RWPE1 (cell line): ENCODE measurements at regions not wholly inside any gene's neighbourhood (a gene's known extent, or its start where the extent isn't known, plus 50 kb on each side); places are given as distances from the start of the nearest gene placed in this dataset.
"Not testable (repeated sequence)": the region's sequence is repeated elsewhere in the genome, so short reads cannot be mapped to it uniquely, and the experiment has no call there.

Source experiments
- CTCF ChIA-PET: fragments of 350-600 bp; sonication (Branson Sonifier 250); formaldehyde crosslinking; extraction: SDS; loops from one replicate; lab custom pipeline; 2021; lab: Yijun Ruan, JAX
- POLR2A ChIA-PET: fragments of 400-600 bp; formaldehyde crosslinking; extraction: SDS; loops from one replicate; lab custom pipeline; 2020; ENCODE audit warnings: antibody characterized with exemption; ENCODE audit not compliant: low non-redundant PET; lab: Yijun Ruan, JAX
- DNase-seq: peaks from one replicate; pipeline ENCODE4 v3.0.0; 2012; ENCODE audit warnings: low spot score
- H3K27ac ChIP-seq: fragments of 450-650 bp; 2 replicates; pipeline ENCODE4 v1.5.1; 2017
- TF ChIP-seq, protein P1 (sequence below): fragments of 450-650 bp; conservative IDR thresholded peaks from 2 replicates; pipeline ENCODE4 v1.5.1; 2017; ENCODE audit warnings: low read depth, mild to moderate bottlenecking

GRCh38 chr7:153657182-153657800 lies 394.9 kb upstream of the DPP6 start:
- DNase-seq: no peak
- H3K27ac ChIP-seq: no peak overlapping the region
- TF ChIP-seq, protein P1, sequence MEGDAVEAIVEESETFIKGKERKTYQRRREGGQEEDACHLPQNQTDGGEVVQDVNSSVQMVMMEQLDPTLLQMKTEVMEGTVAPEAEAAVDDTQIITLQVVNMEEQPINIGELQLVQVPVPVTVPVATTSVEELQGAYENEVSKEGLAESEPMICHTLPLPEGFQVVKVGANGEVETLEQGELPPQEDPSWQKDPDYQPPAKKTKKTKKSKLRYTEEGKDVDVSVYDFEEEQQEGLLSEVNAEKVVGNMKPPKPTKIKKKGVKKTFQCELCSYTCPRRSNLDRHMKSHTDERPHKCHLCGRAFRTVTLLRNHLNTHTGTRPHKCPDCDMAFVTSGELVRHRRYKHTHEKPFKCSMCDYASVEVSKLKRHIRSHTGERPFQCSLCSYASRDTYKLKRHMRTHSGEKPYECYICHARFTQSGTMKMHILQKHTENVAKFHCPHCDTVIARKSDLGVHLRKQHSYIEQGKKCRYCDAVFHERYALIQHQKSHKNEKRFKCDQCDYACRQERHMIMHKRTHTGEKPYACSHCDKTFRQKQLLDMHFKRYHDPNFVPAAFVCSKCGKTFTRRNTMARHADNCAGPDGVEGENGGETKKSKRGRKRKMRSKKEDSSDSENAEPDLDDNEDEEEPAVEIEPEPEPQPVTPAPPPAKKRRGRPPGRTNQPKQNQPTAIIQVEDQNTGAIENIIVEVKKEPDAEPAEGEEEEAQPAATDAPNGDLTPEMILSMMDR: no peak
- ChIA-PET POLR2A (no interaction called here), CTCF (interaction anchor here (0.6 kb wide), 1 partner anchor 274 kb away, joined by 3 read pairs; no protein-coding TSS in a partner anchor)

DNA sequence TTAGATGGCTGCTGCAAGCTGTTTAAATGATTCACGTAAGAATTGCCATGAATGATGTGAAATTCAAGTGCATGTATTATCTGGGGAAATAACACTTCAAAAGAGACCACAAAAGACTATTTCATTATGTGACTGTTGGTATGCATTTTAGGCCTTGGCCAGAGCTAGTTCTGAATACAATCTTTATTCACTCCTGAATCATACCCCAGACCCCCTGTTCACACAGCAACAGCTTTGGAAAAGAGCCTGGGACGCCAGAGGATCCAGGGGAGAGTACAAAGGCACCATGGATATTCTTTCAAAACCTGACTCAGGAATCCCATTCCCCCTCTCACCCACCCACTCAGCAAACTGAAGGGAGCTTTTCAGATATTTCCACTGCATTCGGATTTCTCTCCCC lies 377.1 kb upstream of the DPP6 start:
- CTCF ChIA-PET: no interaction called here
- H3K27ac ChIP-seq: no peak overlapping the region
- TF ChIP-seq, protein P1: no peak
- POLR2A ChIA-PET: no interaction called here
- DNase-seq: no peak

DNA sequence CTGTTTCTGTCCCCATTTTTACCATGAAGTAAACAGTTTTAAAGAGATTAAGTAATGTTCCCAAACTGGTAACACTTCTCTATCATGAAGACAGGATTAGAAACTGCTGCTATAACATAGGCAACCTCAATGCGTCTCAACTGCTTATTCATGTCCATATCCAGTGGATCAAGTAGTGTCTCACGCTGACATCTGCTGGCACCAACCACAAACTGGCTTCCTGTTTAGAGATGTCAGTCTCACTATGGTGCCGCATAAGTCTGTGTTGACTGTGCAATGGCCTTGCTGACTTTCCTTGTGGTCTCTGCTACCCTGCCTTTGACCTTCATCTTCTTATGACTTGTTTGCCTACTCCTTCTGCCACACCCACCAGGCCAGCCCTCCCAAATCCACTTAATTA lies 369.6 kb upstream of the DPP6 start:
- ChIA-PET CTCF (no interaction called here), POLR2A (no interaction called here)
- DNase-seq: no peak
- H3K27ac ChIP-seq: no peak overlapping the region
- TF ChIP-seq, protein P1: no peak

- no peak overlapping the region for H3K27ac ChIP-seq
- no peak for DNase-seq
- POLR2A ChIA-PET: no interaction called here
- CTCF ChIA-PET: no interaction called here
- TF ChIP-seq, protein P1: no peak
Measured at GRCh38 chr7:153696242-153696641, 356.0 kb upstream of the DPP6 start.

DNA sequence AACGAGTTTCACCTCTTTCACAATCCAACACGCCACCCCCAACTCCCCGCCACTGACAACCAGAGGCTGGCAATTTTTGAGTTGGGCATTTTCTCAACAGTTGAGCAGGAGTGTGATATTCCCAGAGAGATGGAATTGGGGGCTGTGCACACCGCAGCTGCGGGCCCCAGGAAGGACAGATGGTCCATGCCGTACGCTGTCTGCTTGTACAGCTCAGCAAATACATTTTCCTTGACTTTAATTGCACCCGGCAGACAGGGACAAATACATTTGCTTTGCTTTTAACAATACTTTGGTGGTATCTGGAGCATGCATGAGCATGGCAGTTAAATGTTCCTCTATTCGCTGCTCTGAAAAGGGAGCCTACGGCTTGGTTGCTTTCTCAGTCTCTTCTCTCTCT lies 354.2 kb upstream of the DPP6 start:
- TF ChIP-seq, protein P1: no peak
- H3K27ac ChIP-seq: no peak overlapping the region
- CTCF ChIA-PET: no interaction called here
- DNase-seq: no peak
- POLR2A ChIA-PET: no interaction called here

GRCh38 chr7:153701678-153702077 lies 350.5 kb upstream of the DPP6 start:
- ChIA-PET POLR2A (no interaction called here), CTCF (no interaction called here)
- no peak overlapping the region for H3K27ac ChIP-seq
- TF ChIP-seq, protein P1: no peak
- no peak for DNase-seq

DNA sequence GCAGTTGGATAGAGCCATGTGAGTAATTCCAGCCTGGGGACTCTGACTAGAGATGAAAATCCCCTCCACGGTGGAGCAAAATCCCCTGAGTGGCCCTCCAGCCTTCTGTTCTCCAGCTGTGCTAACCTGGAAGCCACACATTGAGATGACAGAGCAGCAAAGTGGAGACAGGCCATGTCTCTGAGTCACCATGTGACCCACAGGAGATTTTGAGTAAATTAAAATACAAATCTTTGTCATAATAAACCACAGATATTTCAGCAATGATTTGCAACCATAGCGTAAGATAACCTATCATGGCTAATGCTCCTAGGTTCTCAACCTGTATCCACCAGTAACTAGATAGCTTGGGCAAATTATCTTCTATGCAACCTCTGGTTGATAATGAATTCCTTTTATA lies 328.3 kb upstream of the DPP6 start:
- CTCF ChIA-PET, POLR2A ChIA-PET, DNase-seq, H3K27ac ChIP-seq: not testable (repeated sequence)

- CTCF ChIA-PET, H3K27ac ChIP-seq, DNase-seq, POLR2A ChIA-PET: not testable (repeated sequence)
Measured at GRCh38 chr7:153731504-153731903, 320.7 kb upstream of the DPP6 start.

DNA sequence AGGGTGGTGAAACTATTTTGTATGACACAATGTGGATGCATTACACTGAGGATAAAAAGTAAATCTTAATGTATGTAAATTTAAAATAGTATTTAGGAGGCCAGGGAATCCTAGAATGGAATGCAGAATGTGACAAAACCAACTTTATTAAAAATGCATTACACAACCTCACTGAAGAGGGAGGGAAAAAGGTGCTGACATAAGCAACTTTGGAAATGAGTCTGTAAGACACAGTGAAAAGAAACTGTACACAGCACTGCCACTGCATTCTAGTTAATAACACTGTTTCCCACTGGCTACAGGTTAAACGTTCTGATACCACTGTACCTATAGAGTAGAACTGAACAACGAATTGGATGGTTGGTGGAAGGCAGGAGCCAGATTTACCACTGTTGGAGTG lies 308.8 kb upstream of the DPP6 start:
- CTCF ChIA-PET: not testable (repeated sequence)

DNA sequence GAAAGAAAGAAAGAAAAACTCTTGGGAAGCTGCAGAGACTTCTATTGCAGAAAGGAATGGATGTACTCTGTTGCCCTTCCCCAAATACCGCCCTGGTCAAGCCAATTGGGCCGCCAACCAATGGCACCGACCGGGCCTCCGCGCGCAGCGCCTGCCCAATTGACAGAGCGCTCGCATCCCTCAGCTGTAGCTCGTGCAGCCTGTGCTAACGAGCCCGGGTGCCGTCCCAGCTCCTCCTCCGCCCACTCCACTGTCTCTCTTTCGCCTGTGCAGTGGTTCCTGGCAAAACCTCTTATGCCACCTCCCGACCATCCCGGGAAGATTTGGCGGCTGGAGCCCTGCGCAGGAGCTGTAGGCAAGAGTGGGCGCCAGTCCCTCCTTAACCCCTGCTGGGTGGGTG lies 304.2 kb upstream of the DPP6 start:
- CTCF ChIA-PET, DNase-seq, POLR2A ChIA-PET, H3K27ac ChIP-seq: not testable (repeated sequence)

More for the DNA sequence above, 308.8 kb upstream of the DPP6 start:
- POLR2A ChIA-PET, DNase-seq, H3K27ac ChIP-seq: not testable (repeated sequence)

DNA sequence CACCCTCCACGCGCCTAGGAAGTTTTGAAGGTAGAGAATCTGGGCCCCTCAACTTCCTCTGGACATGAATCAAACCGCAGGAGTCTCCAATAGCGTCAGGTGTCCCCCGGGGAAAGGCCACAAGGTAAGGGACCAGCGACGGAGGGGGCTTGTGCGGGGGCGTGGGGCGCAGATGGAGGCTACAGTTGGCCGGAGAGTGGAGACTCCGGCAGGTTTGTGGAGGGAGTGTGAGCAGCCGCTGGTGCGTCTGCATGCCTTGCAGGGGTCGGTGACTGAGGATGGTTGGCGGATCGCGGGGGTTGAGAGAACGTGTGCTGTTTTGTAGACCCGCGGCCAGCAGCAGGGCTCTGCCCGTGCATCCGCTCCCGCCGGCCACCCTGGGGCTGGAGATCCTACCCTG lies 303.3 kb upstream of the DPP6 start:
- CTCF ChIA-PET, POLR2A ChIA-PET, DNase-seq, H3K27ac ChIP-seq: not testable (repeated sequence)
